Neural crest cell (in vitro differentiated cells): ENCODE measurements at regions not wholly inside any gene's neighbourhood (a gene's known extent, or its start where the extent isn't known, plus 50 kb on each side); places are given as distances from the start of the nearest gene placed in this dataset.
"Not testable (repeated sequence)": the region's sequence is repeated elsewhere in the genome, so short reads cannot be mapped to it uniquely, and the experiment has no call there.

ENCODE experiments used
- DNase-seq: peaks from one replicate; pipeline ENCODE4 v3.0.0; 2021; ENCODE audit warnings: low read depth, mixed read lengths, low spot score
- H3K27ac Mint-ChIP-seq: one replicate; pipeline ENCODE4 v1.8.0; 2021; ENCODE audit warnings: mild to moderate bottlenecking, mixed read lengths; ENCODE audit not compliant: unreplicated experiment
- H3K27me3 Mint-ChIP-seq: 2 replicates; pipeline ENCODE4 v1.8.0; 2021; ENCODE audit warnings: low read depth, mild to moderate bottlenecking, mixed read lengths
- H3K36me3 Mint-ChIP-seq: 2 replicates; pipeline ENCODE4 v1.8.0; 2021; ENCODE audit warnings: low read depth, mild to moderate bottlenecking, mixed read lengths
- H3K4me1 Mint-ChIP-seq: 2 replicates; pipeline ENCODE4 v1.8.0; 2021; ENCODE audit warnings: mixed read lengths
- H3K4me3 Mint-ChIP-seq: one replicate; pipeline ENCODE4 v1.8.0; 2021; ENCODE audit warnings: mild to moderate bottlenecking, mixed read lengths
- H3K9me3 Mint-ChIP-seq: 2 replicates; pipeline ENCODE4 v1.8.0; 2021; ENCODE audit warnings: mixed read lengths

GRCh38 chr21:5013455-5014304 is 5507.7 kb upstream of the TPTE start:
- H3K4me1 Mint-ChIP-seq, result not testable (repeated sequence)

GRCh38 chr21:5015187-5015586 is 5506.2 kb upstream of the TPTE start:
- H3K4me3 Mint-ChIP-seq, H3K9me3 Mint-ChIP-seq, H3K27me3 Mint-ChIP-seq, H3K36me3 Mint-ChIP-seq, DNase-seq, H3K4me1 Mint-ChIP-seq, H3K27ac Mint-ChIP-seq: not testable (repeated sequence)

More at GRCh38 chr21:5013455-5014304, 5507.7 kb upstream of the TPTE start:
- H3K4me3 Mint-ChIP-seq, H3K27ac Mint-ChIP-seq, DNase-seq, H3K9me3 Mint-ChIP-seq, H3K27me3 Mint-ChIP-seq, H3K36me3 Mint-ChIP-seq: not testable (repeated sequence)

- DNase-seq, H3K4me1 Mint-ChIP-seq, H3K9me3 Mint-ChIP-seq, H3K27ac Mint-ChIP-seq, H3K36me3 Mint-ChIP-seq, H3K4me3 Mint-ChIP-seq, H3K27me3 Mint-ChIP-seq: not testable (repeated sequence)
Measured at GRCh38 chr21:5019120-5019519, 5502.3 kb upstream of the TPTE start.

- not testable (repeated sequence) for H3K9me3 Mint-ChIP-seq, H3K36me3 Mint-ChIP-seq, DNase-seq, H3K27me3 Mint-ChIP-seq, H3K27ac Mint-ChIP-seq, H3K4me1 Mint-ChIP-seq, H3K4me3 Mint-ChIP-seq
Measured at GRCh38 chr21:5021815-5022214, 5499.6 kb upstream of the TPTE start.

- H3K9me3 Mint-ChIP-seq, H3K4me3 Mint-ChIP-seq, H3K27ac Mint-ChIP-seq, DNase-seq, H3K4me1 Mint-ChIP-seq, H3K27me3 Mint-ChIP-seq, H3K36me3 Mint-ChIP-seq: not testable (repeated sequence)
Measured at GRCh38 chr21:5022254-5022653, 5499.1 kb upstream of the TPTE start.

- not testable (repeated sequence) for H3K27ac Mint-ChIP-seq, H3K4me1 Mint-ChIP-seq, H3K4me3 Mint-ChIP-seq, H3K36me3 Mint-ChIP-seq, H3K27me3 Mint-ChIP-seq, H3K9me3 Mint-ChIP-seq, DNase-seq
Measured at GRCh38 chr21:5022748-5023147, 5498.6 kb upstream of the TPTE start.

GRCh38 chr21:5035147-5035546 is 5486.2 kb upstream of the TPTE start:
- not testable (repeated sequence) for H3K27ac Mint-ChIP-seq, H3K9me3 Mint-ChIP-seq, H3K36me3 Mint-ChIP-seq, DNase-seq, H3K4me3 Mint-ChIP-seq, H3K4me1 Mint-ChIP-seq, H3K27me3 Mint-ChIP-seq

- H3K27ac Mint-ChIP-seq, result not testable (repeated sequence)
Measured at GRCh38 chr21:5035587-5035986, 5485.8 kb upstream of the TPTE start.

GRCh38 chr21:5037606-5038331 is 5483.6 kb upstream of the TPTE start:
- H3K4me1 Mint-ChIP-seq, H3K9me3 Mint-ChIP-seq, H3K36me3 Mint-ChIP-seq, H3K27ac Mint-ChIP-seq, H3K4me3 Mint-ChIP-seq, DNase-seq, H3K27me3 Mint-ChIP-seq: not testable (repeated sequence)

More at GRCh38 chr21:5035587-5035986, 5485.8 kb upstream of the TPTE start:
- not testable (repeated sequence) for H3K9me3 Mint-ChIP-seq, H3K4me3 Mint-ChIP-seq, H3K27me3 Mint-ChIP-seq, H3K36me3 Mint-ChIP-seq, DNase-seq, H3K4me1 Mint-ChIP-seq

GRCh38 chr21:5039926-5040325 is 5481.5 kb upstream of the TPTE start:
- DNase-seq, H3K4me3 Mint-ChIP-seq, H3K36me3 Mint-ChIP-seq, H3K9me3 Mint-ChIP-seq, H3K4me1 Mint-ChIP-seq, H3K27ac Mint-ChIP-seq, H3K27me3 Mint-ChIP-seq: not testable (repeated sequence)

- not testable (repeated sequence) for H3K27me3 Mint-ChIP-seq, H3K4me3 Mint-ChIP-seq, DNase-seq, H3K9me3 Mint-ChIP-seq, H3K36me3 Mint-ChIP-seq, H3K4me1 Mint-ChIP-seq, H3K27ac Mint-ChIP-seq
Measured at GRCh38 chr21:5042583-5042982, 5478.8 kb upstream of the TPTE start.

- H3K9me3 Mint-ChIP-seq, H3K4me3 Mint-ChIP-seq, H3K27ac Mint-ChIP-seq, H3K36me3 Mint-ChIP-seq, H3K4me1 Mint-ChIP-seq, H3K27me3 Mint-ChIP-seq, DNase-seq: not testable (repeated sequence)
Measured at GRCh38 chr21:5044812-5045211, 5476.6 kb upstream of the TPTE start.

GRCh38 chr21:5051303-5052018 is 5469.9 kb upstream of the TPTE start:
- not testable (repeated sequence) for H3K4me1 Mint-ChIP-seq, DNase-seq, H3K4me3 Mint-ChIP-seq, H3K27ac Mint-ChIP-seq, H3K9me3 Mint-ChIP-seq, H3K36me3 Mint-ChIP-seq, H3K27me3 Mint-ChIP-seq
